GM12872 (cell line): ENCODE measurements at regions not wholly inside any gene's neighbourhood (a gene's known extent, or its start where the extent isn't known, plus 50 kb on each side); places are given as distances from the start of the nearest gene placed in this dataset.

Source experiments
- CTCF ChIP-seq: IDR thresholded peaks from 3 replicates; pipeline ENCODE4 v1.5.1; 2011; ENCODE audit warnings: low read depth, mild to moderate bottlenecking, low read length, moderate library complexity; ENCODE audit not compliant: insufficient read depth

- TF ChIP-seq CTCF: no peak
These were observed 104.4 kb upstream of the IQSEC1 start for GRCh38 chr3:13177641-13178040.

GRCh38 chr3:13177236-13177635 is 104.0 kb upstream of the IQSEC1 start:
- TF ChIP-seq CTCF: no peak

GRCh38 chr3:13176445-13176844 is 103.2 kb upstream of the IQSEC1 start:
- TF ChIP-seq CTCF: no peak

GRCh38 chr3:13174803-13175135 is 101.5 kb upstream of the IQSEC1 start:
- no peak for TF ChIP-seq CTCF

- TF ChIP-seq CTCF: no peak
These were observed 101.0 kb upstream of the IQSEC1 start for GRCh38 chr3:13174011-13174802.

- no peak for TF ChIP-seq CTCF
These were observed 100.0 kb upstream of the IQSEC1 start for GRCh38 chr3:13173186-13173585.

GRCh38 chr3:13172644-13173013 is 99.4 kb upstream of the IQSEC1 start:
- TF ChIP-seq CTCF: no peak
